RWPE1 (cell line): ENCODE measurements at regions not wholly inside any gene's neighbourhood (a gene's known extent, or its start where the extent isn't known, plus 50 kb on each side); places are given as distances from the start of the nearest gene placed in this dataset.
A peak's percentile ranks its signal among the peaks of the same experiment; 100 is the strongest.
"Not testable (repeated sequence)": the region's sequence is repeated elsewhere in the genome, so short reads cannot be mapped to it uniquely, and the experiment has no call there.

Experiments used
- CTCF ChIA-PET: fragments of 350-600 bp; sonication (Branson Sonifier 250); formaldehyde crosslinking; extraction: SDS; loops from one replicate; lab custom pipeline; 2021; lab: Yijun Ruan, JAX
- POLR2A ChIA-PET: fragments of 400-600 bp; formaldehyde crosslinking; extraction: SDS; loops from one replicate; lab custom pipeline; 2020; ENCODE audit warnings: antibody characterized with exemption; ENCODE audit not compliant: low non-redundant PET; lab: Yijun Ruan, JAX
- DNase-seq: peaks from one replicate; pipeline ENCODE4 v3.0.0; 2012; ENCODE audit warnings: low spot score
- H3K27ac ChIP-seq: fragments of 450-650 bp; 2 replicates; pipeline ENCODE4 v1.5.1; 2017
- CTCF ChIP-seq: fragments of 450-650 bp; conservative IDR thresholded peaks from 2 replicates; pipeline ENCODE4 v1.5.1; 2017; ENCODE audit warnings: low read depth, mild to moderate bottlenecking

GRCh38 chr3:22846566-22846965 lies 356.6 kb upstream of the UBE2E2 start:
- ChIA-PET POLR2A (no interaction called here), CTCF (interaction anchor here (0.6 kb wide), 1 partner anchor 10 kb away, joined by 3 read pairs; no protein-coding TSS in a partner anchor)
- TF ChIP-seq CTCF, result no peak
- no peak for DNase-seq
- no peak overlapping the region for H3K27ac ChIP-seq

- DNase-seq, POLR2A ChIA-PET, H3K27ac ChIP-seq: not testable (repeated sequence)
- CTCF ChIA-PET, result interaction anchor here (0.6 kb wide), 1 partner anchor 1236 kb away, joined by 4 read pairs; no protein-coding TSS in a partner anchor
Observed at GRCh38 chr3:22849583-22849982, 353.5 kb upstream of the UBE2E2 start.

GRCh38 chr3:22856811-22857210 lies 346.3 kb upstream of the UBE2E2 start:
- H3K27ac ChIP-seq, result no peak overlapping the region
- no peak for TF ChIP-seq CTCF
- DNase-seq, result no peak
- CTCF ChIA-PET, result no interaction called here
- POLR2A ChIA-PET, result no interaction called here

- ChIA-PET CTCF (no interaction called here), POLR2A (no interaction called here)
- no peak for TF ChIP-seq CTCF
- no peak overlapping the region for H3K27ac ChIP-seq
- no peak for DNase-seq
Observed at GRCh38 chr3:22858486-22858885, 344.6 kb upstream of the UBE2E2 start.

- CTCF ChIA-PET, result no interaction called here
Observed at GRCh38 chr3:22859618-22860017, 343.5 kb upstream of the UBE2E2 start.

GRCh38 chr3:22861426-22861825 lies 341.7 kb upstream of the UBE2E2 start:
- POLR2A ChIA-PET, result no interaction called here
- DNase-seq, result peak; percentile 50
- CTCF ChIA-PET, result no interaction called here
- no peak overlapping the region for H3K27ac ChIP-seq
- TF ChIP-seq CTCF, result no peak

More at GRCh38 chr3:22859618-22860017, 343.5 kb upstream of the UBE2E2 start:
- no peak overlapping the region for H3K27ac ChIP-seq
- no peak for DNase-seq
- TF ChIP-seq CTCF, result no peak
- POLR2A ChIA-PET, result no interaction called here

GRCh38 chr3:22862111-22862510 lies 341.0 kb upstream of the UBE2E2 start:
- CTCF ChIA-PET, result no interaction called here
- no peak for TF ChIP-seq CTCF
- POLR2A ChIA-PET, result no interaction called here

GRCh38 chr3:22882834-22883233 lies 320.3 kb upstream of the UBE2E2 start:
- POLR2A ChIA-PET, CTCF ChIA-PET, DNase-seq, H3K27ac ChIP-seq: not testable (repeated sequence)

More at GRCh38 chr3:22862111-22862510, 341.0 kb upstream of the UBE2E2 start:
- no peak overlapping the region for H3K27ac ChIP-seq
- no peak for DNase-seq
